ENCODE measurements at regions not wholly inside any gene's neighbourhood (a gene's known extent, or its start where the extent isn't known, plus 50 kb on each side); places are given as distances from the start of the nearest gene placed in this dataset.

DNA sequence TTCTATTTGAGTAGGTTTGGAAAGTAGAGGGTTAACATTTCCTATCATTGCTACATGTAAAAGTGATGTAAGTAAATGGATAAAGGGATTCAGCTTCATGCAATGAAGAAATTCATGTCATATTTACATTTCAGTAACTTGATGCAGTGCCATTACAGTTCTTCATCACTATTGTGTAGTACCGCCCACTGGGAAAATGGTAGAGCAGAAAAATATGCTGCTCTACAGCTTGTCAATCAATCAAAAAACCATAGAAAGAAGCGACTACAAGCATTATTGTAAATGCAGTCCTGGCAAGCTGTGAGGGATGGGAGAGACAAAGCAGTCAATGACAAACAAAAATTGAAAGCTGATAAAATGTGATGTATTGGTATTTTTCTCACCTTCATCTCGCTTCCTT is 1597.9 kb downstream of the RPA4 start:
- TF ChIP-seq, protein P1, sequence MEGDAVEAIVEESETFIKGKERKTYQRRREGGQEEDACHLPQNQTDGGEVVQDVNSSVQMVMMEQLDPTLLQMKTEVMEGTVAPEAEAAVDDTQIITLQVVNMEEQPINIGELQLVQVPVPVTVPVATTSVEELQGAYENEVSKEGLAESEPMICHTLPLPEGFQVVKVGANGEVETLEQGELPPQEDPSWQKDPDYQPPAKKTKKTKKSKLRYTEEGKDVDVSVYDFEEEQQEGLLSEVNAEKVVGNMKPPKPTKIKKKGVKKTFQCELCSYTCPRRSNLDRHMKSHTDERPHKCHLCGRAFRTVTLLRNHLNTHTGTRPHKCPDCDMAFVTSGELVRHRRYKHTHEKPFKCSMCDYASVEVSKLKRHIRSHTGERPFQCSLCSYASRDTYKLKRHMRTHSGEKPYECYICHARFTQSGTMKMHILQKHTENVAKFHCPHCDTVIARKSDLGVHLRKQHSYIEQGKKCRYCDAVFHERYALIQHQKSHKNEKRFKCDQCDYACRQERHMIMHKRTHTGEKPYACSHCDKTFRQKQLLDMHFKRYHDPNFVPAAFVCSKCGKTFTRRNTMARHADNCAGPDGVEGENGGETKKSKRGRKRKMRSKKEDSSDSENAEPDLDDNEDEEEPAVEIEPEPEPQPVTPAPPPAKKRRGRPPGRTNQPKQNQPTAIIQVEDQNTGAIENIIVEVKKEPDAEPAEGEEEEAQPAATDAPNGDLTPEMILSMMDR (IDR thresholded peaks at IDR 0.05): no peak
- no peak for TF ChIP-seq POLR2A (IDR thresholded peaks at IDR 0.05)
